OCI-LY1 (cell line): ENCODE measurements at regions not wholly inside any gene's neighbourhood (a gene's known extent, or its start where the extent isn't known, plus 50 kb on each side); places are given as distances from the start of the nearest gene placed in this dataset.

ENCODE experiments used
- H2AFZ ChIP-seq: fragments of 200-600 bp; sonication (generic), shearing (Covaris generic); 2 replicates; pipeline ENCODE4 v1.6.0; 2014; ENCODE audit warnings: antibody characterized with exemption, mild to moderate bottlenecking, low read length
- H3F3A ChIP-seq: fragments of 200-600 bp; sonication (generic), shearing (Covaris generic); 2 replicates; pipeline ENCODE4 v1.6.0; 2014; ENCODE audit warnings: mild to moderate bottlenecking, antibody characterized with exemption, low read length, moderate library complexity; ENCODE audit not compliant: insufficient read depth
- H3K27ac ChIP-seq: fragments of 200-600 bp; sonication (generic); 2 replicates; pipeline ENCODE4 v1.5.1; 2014; ENCODE audit warnings: low read length, mixed run types, mild to moderate bottlenecking, low read depth; ENCODE audit not compliant: poor library complexity, severe bottlenecking
- H3K27me3 ChIP-seq: fragments of 200-600 bp; sonication (generic); 2 replicates; pipeline ENCODE4 v1.6.0; 2014; ENCODE audit warnings: antibody characterized with exemption, mild to moderate bottlenecking, low read length, moderate library complexity; ENCODE audit not compliant: insufficient read depth
- H3K36me3 ChIP-seq: fragments of 200-600 bp; sonication (generic); 2 replicates; pipeline ENCODE4 v1.6.1; 2014; ENCODE audit warnings: mild to moderate bottlenecking, antibody characterized with exemption, low read length, moderate library complexity, mixed read lengths; ENCODE audit not compliant: insufficient read depth
- H3K4me1 ChIP-seq: fragments of 200-600 bp; sonication (generic); 2 replicates; pipeline ENCODE4 v1.5.1; 2014; ENCODE audit warnings: mild to moderate bottlenecking, low read length, moderate library complexity; ENCODE audit not compliant: insufficient read depth, severe bottlenecking
- H3K4me2 ChIP-seq: fragments of 200-600 bp; sonication (generic), shearing (Covaris generic); 2 replicates; pipeline ENCODE4 v1.6.1; 2014; ENCODE audit warnings: low read length
- H3K4me3 ChIP-seq: fragments of 200-600 bp; sonication (generic); 2 replicates; pipeline ENCODE4 v1.5.1; 2014; ENCODE audit warnings: low read length, low read depth, mild to moderate bottlenecking, mixed read lengths; ENCODE audit not compliant: poor library complexity, severe bottlenecking
- H3K79me2 ChIP-seq: fragments of 200-600 bp; shearing (Covaris generic); 2 replicates; pipeline ENCODE4 v1.6.1; 2016; ENCODE audit warnings: mixed run types, low read length, mixed read lengths; ENCODE audit not compliant: insufficient read depth
- H3K9ac ChIP-seq: fragments of 200-600 bp; sonication (generic), shearing (Covaris generic); 2 replicates; pipeline ENCODE4 v1.6.1; 2014; ENCODE audit warnings: mild to moderate bottlenecking, low read length, mixed read lengths
- H3K9me2 ChIP-seq: fragments of 200-600 bp; sonication (generic), shearing (Covaris generic); 2 replicates; pipeline ENCODE4 v1.6.1; 2014; ENCODE audit warnings: low read depth, mild to moderate bottlenecking, low read length, mixed read lengths
- H3K9me3 ChIP-seq: fragments of 200-600 bp; shearing (Covaris generic); 2 replicates; pipeline ENCODE4 v1.6.1; 2014; ENCODE audit warnings: low read length, mixed read lengths
- H4K20me1 ChIP-seq: fragments of 200-600 bp; sonication (generic), shearing (Covaris generic); 2 replicates; pipeline ENCODE4 v1.6.0; 2016; ENCODE audit warnings: mild to moderate bottlenecking, low read length; ENCODE audit not compliant: insufficient read depth
- EZH2 ChIP-seq: fragments of 200-600 bp; sonication (generic), shearing (Covaris generic); IDR thresholded peaks from 2 replicates; pipeline ENCODE4 v1.8.0; 2017; ENCODE audit warnings: borderline replicate concordance, mixed run types, mild to moderate bottlenecking, antibody characterized with exemption, low read length, moderate library complexity, mixed read lengths
- TF ChIP-seq, protein P1 (sequence below): fragments of 200-600 bp; sonication (generic), shearing (Covaris generic); IDR thresholded peaks from 2 replicates; pipeline ENCODE4 v1.5.1; 2017; ENCODE audit warnings: mild to moderate bottlenecking, antibody characterized with exemption, low read length, moderate library complexity, mixed read lengths

DNA sequence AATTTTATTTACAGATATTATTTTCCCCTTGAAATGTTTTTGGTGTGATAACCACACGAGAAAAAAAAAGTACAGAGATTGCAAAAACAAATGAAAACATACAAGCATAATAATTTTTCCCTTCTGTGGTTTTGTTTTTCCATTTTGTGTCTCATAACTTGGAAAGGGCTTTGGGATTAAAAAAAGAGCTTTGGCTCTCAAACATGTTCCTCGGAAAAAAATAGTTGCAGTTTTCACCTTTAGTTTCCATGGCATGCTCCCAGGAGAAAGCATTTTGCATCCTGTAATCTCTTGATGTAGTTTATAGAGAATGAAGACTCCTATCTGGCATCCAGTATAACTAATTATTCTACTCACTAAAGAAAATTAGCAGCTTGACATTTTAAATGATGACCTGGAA lies 362.1 kb upstream of the PDGFD start:
- Histone ChIP-seq H3K9me3 (no peaks in the 10 kb centered on the region), H3K27me3 (no peaks in the 10 kb centered on the region), H3K4me1 (no peaks in the 10 kb centered on the region), H3K79me2 (no peaks in the 10 kb centered on the region), H2AFZ (no peak overlapping the region), H3K9me2 (no peaks in the 10 kb centered on the region), H3K9ac (no peak overlapping the region), H4K20me1 (no peaks in the 10 kb centered on the region), H3F3A (no peaks in the 10 kb centered on the region), H3K27ac (no peak overlapping the region), H3K4me3 (no peak overlapping the region), H3K4me2 (no peak overlapping the region), H3K36me3 (no peaks in the 10 kb centered on the region)
- TF ChIP-seq EZH2, result no peak
- TF ChIP-seq, protein P1, sequence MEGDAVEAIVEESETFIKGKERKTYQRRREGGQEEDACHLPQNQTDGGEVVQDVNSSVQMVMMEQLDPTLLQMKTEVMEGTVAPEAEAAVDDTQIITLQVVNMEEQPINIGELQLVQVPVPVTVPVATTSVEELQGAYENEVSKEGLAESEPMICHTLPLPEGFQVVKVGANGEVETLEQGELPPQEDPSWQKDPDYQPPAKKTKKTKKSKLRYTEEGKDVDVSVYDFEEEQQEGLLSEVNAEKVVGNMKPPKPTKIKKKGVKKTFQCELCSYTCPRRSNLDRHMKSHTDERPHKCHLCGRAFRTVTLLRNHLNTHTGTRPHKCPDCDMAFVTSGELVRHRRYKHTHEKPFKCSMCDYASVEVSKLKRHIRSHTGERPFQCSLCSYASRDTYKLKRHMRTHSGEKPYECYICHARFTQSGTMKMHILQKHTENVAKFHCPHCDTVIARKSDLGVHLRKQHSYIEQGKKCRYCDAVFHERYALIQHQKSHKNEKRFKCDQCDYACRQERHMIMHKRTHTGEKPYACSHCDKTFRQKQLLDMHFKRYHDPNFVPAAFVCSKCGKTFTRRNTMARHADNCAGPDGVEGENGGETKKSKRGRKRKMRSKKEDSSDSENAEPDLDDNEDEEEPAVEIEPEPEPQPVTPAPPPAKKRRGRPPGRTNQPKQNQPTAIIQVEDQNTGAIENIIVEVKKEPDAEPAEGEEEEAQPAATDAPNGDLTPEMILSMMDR, result no peak

DNA sequence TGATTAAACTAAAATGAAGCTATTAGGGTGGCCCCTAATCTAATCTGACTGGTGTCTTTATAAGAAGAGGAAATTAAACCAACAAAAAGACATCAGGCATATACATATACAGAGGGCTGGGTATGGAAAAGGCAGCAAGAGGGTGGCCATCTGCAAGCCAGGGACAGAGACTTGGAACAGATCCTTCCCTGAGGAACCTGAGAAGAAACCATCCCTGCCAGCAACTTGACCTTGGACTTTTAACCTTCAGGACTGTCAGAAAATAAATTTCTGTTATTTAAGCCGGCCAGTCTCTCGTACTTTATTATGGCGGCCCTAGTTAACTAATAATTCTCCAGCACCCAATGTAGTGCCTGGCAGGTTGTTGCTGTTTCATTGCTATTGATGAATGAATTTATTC lies 361.5 kb upstream of the PDGFD start:
- Histone ChIP-seq H3K27me3 (no peaks in the 10 kb centered on the region), H4K20me1 (no peaks in the 10 kb centered on the region), H3K9me2 (no peaks in the 10 kb centered on the region), H3F3A (no peaks in the 10 kb centered on the region), H3K9ac (no peak overlapping the region), H3K36me3 (no peaks in the 10 kb centered on the region), H3K4me3 (no peak overlapping the region), H3K4me1 (no peaks in the 10 kb centered on the region), H3K4me2 (no peak overlapping the region), H3K79me2 (no peaks in the 10 kb centered on the region), H2AFZ (no peak overlapping the region), H3K27ac (no peak overlapping the region), H3K9me3 (no peaks in the 10 kb centered on the region)
- TF ChIP-seq EZH2, result no peak
- TF ChIP-seq, protein P1, result no peak

DNA sequence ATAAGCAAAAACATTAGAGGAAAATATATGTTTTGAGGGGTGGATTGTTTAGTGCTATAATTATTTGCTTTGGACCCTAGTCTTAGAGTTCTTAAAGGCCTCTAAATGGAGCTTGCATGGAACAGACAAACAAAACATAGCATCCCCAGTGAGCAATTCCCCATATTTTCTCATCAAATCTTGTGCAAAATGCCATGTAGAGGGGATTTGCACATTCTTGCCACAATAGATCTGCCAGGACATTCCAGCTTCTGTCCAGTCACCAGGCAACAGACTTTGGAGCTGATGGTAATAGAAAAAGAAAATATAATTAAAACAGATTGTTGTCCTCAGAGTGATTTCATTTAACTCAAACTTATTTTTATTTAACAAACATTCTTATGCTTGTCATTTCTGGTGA lies 360.3 kb upstream of the PDGFD start:
- H2AFZ ChIP-seq, result no peak overlapping the region
- no peak overlapping the region for H3K4me3 ChIP-seq
- no peaks in the 10 kb centered on the region for H4K20me1 ChIP-seq
- H3K9me3 ChIP-seq, result no peaks in the 10 kb centered on the region
- H3K9ac ChIP-seq, result no peak overlapping the region
- no peak overlapping the region for H3K27ac ChIP-seq
- no peaks in the 10 kb centered on the region for H3K4me1 ChIP-seq
- H3K36me3 ChIP-seq, result no peaks in the 10 kb centered on the region
- no peaks in the 10 kb centered on the region for H3F3A ChIP-seq
- no peaks in the 10 kb centered on the region for H3K79me2 ChIP-seq
- no peaks in the 10 kb centered on the region for H3K27me3 ChIP-seq
- TF ChIP-seq EZH2, result no peak
- TF ChIP-seq, protein P1, result no peak
- H3K9me2 ChIP-seq, result no peaks in the 10 kb centered on the region
- H3K4me2 ChIP-seq, result no peak overlapping the region
